ENCODE measurements at regions not wholly inside any gene's neighbourhood (a gene's known extent, or its start where the extent isn't known, plus 50 kb on each side); places are given as distances from the start of the nearest gene placed in this dataset.
"Not testable (repeated sequence)": the region's sequence is repeated elsewhere in the genome, so short reads cannot be mapped to it uniquely, and the experiment has no call there.

DNA sequence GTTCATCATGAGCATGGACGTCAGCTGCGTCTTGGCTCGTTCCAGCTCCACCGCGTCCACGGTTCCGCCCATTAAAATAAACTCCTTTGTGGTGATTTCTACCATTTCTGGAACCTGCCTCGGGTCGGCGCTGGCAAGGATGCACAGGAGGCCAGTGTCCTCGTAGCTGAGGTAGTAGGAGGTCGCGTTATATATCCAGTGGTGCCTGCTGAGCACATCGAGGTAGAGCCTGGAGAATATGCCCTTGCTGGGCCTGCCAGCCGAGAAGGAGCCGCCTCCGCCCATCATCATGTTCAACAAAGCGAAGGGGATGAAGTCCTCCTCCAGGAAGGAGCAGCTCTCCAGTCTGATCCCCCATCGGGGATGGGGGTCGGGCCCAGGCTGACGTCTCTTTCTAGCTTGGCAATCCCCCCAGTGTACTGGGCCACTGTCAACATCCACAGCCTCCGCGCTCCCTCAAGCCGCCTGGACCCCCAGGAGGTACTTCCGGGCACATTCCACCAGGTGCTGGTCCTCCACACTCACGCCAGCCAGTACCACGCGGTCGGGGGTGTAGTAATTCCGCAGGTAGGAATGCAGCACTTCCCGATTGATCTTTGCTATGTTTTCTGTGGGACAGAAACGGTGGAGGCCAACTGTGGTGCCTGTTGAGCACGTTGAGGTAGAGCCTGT, 120.9 kb upstream of the GRID2 start:
- DNase-seq (ENCODE audit: low spot score) = no peak
- intact Hi-C loops (cut with DNase I) = no loop called here

GRCh38 chr4:92183825-92184224, 119.9 kb upstream of the GRID2 start:
- intact Hi-C loops (cut with DNase I) = no loop called here
- DNase-seq (ENCODE audit: low spot score) = no peak

GRCh38 chr4:92184566-92184965, 119.2 kb upstream of the GRID2 start:
- intact Hi-C loops (cut with DNase I) = no loop called here
- no peak for DNase-seq (ENCODE audit: low spot score)

DNA sequence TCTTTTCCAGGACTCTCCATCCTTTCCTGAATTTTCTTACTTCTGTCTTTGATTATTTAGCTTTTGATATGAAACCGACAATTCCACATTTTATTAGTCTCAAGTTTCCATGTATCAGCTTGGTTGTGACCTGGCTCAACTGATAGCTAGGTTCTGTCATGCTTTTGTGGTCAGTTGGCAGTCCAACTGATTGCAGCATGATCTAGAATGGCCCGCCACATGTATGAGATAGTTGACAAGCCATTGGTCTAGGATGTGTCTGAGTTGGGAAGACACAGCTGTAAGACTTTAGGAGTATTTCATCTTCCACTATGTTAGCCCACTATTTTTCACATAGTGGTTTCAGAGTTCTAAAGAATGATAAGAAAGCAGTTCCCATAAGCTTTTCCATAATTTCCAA, 117.5 kb upstream of the GRID2 start:
- intact Hi-C loops (cut with DNase I) = no loop called here
- no peak for DNase-seq (ENCODE audit: low spot score)

DNA sequence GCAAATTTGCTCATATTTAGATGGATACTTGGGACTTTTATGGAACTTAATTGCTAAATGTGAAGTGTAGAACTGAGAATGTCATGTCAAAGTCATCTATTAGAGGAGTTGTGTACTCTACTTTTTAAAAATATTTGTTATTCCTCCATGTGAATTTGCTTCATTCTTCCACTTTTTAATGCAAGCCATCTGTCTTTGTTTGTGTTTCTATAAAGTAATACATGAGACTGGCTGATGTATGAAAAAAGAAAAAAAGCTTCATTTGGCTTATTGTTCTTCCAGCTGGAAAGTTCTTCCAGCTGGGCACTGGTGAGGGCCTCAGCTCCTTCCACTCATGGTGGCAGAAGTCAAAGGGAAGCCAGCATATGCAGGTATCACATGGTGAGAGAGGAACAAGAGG, 114.6 kb upstream of the GRID2 start:
- intact Hi-C loops (cut with DNase I) = no loop called here
- no peak for DNase-seq (ENCODE audit: low spot score)

DNA sequence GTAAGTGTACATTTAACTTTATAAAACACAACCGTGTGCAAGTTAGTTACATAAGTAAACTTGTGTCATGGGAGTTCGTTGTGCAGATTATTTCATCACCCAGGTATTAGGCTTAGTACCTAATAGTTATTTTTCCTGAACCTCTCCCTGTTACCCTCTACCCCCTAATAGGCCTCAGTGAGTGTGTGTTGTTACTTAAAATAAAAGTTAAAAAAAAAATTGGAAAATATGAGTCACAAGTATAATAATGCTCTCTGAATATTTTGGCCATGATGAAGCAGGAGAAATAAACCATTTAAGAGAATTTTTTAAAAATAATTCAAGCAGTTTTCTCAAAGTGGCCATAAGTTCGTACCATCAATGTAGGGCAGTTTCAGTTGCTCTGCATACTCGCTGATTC, 105.1 kb upstream of the GRID2 start:
- DNase-seq (ENCODE audit: low spot score) = no peak
- intact Hi-C loops (cut with DNase I) = no loop called here

DNA sequence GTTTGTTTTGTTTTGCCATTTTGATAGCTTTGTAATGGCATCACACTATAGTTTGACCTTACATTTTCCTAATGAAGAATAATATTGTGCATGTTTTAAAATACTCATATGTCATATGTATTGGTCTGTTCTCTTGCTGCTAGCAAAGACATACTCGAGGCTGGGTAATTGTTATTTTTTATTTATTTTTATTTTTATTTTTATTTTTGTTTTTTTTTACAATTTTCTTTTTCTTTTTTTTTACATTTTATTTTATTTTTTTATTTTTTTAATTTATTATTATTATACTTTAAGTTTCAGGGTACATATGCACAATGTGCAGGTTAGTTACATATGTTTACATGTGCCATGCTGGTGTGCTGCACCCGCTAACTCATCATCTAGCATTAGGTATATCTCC, 104.6 kb upstream of the GRID2 start:
- intact Hi-C loops (cut with DNase I) = no loop called here
- no peak for DNase-seq (ENCODE audit: low spot score)

- intact Hi-C loops (cut with DNase I) = no loop called here
- no peak for DNase-seq (ENCODE audit: low spot score)
These were observed 92.9 kb upstream of the GRID2 start for GRCh38 chr4:92210906-92211305.

DNA sequence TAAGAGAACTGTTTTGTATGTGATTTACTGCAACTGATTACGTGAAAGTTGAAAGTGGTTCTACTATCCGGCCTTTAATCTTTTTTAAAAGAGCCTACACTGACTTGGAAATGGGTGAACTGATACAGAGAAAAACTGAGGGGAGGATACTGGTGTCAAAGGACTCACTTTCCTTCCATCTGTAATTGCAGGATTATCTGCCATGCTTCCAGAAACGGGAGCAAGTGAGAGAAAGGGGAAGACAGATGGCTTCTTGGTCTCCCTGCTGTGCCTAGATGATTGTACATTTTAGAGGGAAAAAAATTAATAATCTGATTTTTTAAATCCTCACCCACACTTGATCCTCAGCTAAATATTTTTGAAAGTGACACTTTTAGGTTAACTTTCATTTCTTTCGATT, 88.3 kb upstream of the GRID2 start:
- intact Hi-C loops (cut with DNase I) = no loop called here
- no peak for DNase-seq (ENCODE audit: low spot score)

DNA sequence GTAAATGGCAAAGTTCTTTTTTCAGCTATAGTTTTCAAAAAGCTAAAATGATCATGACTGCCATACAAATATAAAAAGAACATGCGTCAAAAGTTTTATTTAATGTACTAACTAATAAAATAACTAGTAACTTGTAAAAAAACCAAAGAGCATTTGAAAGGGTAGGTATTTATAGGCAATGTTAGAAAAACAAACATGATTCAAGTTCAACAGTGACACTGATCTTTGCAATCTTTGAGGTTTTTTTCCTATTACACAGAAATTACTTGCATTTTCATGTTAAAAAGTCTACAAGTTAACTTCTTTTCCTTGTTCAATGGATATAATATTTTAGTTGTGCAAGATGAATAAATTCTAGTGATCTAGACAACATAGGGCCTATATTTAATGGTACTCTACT, 72.3 kb upstream of the GRID2 start:
- intact Hi-C loops (cut with DNase I) = no loop called here

GRCh38 chr4:92232566-92232965, 71.2 kb upstream of the GRID2 start:
- intact Hi-C loops (cut with DNase I) = no loop called here
- no peak for DNase-seq (ENCODE audit: low spot score)

More for the DNA sequence above, 72.3 kb upstream of the GRID2 start:
- no peak for DNase-seq (ENCODE audit: low spot score)

DNA sequence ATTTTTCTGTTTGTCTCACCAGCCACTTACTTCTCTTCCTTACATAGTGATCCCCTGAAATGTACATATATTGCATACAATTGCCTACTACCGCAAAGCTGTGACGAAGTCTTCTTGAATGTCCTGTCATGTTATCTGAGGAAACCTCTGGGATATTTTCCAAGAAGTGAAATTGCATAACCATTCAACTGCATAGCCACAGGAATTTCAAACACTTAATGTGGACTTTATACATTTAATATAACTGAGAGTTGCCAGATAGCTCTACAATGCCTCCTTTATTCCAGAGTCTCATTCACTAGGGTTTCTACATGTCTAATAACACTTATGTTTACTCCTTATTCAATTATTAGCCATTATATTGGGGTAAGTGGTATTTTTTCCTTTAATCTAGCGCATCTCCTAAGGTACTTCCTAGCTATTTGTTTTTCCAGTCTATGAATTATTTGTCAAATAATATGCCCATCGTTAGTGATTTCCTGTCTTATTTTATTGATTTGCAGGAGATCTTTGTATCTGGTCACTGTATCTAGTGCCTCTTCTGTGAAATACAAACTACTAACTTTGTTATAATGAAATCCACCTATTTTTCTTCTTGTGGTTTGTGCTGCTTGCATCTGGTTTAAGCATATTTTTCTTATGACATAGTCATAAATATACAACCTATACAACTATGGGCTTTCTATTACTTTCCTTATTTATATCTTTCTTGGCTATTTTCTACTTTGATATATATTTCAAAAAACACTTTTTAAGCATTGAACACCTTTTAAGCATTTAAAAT, 69.2 kb upstream of the GRID2 start:
- intact Hi-C loops (cut with DNase I) = no loop called here
- no peak for DNase-seq (ENCODE audit: low spot score)

DNA sequence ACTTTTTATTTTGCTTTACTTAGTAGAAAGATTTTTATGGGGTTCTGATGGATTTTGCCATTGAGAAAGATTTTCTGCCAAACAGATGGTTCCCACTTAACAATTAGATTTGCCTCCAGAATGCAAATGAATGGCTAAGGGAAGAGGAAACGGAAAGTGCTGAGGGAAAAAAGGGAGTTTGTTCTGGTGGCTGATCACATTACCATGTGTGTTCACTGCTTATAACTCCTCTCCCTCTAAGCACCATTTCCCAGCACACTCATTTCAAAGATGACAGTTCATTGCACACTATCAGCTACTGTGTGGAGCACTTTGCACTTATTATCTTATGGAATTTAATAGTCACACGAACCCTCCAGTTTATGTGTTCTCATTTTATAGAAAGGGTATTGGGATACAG, 68.0 kb upstream of the GRID2 start:
- intact Hi-C loops (cut with DNase I) = no loop called here

GRCh38 chr4:92236877-92237276, 66.9 kb upstream of the GRID2 start:
- no peak for DNase-seq (ENCODE audit: low spot score)
- intact Hi-C loops (cut with DNase I) = no loop called here

More for the DNA sequence above, 68.0 kb upstream of the GRID2 start:
- DNase-seq (ENCODE audit: low spot score) = no peak

DNA sequence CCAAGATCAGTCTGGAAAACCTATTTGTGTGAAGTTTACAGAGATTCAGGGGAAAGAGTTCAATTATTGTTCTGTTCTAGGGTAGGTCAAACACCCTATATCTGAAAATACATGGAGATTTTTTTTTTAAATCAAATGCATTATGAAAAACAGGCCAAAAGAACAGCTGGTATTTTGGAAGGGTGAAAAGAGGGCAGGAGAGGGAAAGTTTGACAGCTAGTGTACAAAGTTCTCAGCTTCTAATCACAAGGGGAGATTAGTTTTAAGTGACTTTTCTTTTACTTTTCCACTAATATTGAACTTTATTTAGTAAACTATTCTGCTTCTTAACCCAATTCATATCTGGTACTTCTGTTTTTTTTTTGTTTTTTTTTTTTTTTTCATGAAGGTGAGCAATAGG, 66.2 kb upstream of the GRID2 start:
- intact Hi-C loops (cut with DNase I) = no loop called here
- no peak for DNase-seq (ENCODE audit: low spot score)

- DNase-seq (ENCODE audit: low spot score) = no peak
- intact Hi-C loops (cut with DNase I) = no loop called here
These were observed 62.7 kb upstream of the GRID2 start for GRCh38 chr4:92241094-92241493.

DNA sequence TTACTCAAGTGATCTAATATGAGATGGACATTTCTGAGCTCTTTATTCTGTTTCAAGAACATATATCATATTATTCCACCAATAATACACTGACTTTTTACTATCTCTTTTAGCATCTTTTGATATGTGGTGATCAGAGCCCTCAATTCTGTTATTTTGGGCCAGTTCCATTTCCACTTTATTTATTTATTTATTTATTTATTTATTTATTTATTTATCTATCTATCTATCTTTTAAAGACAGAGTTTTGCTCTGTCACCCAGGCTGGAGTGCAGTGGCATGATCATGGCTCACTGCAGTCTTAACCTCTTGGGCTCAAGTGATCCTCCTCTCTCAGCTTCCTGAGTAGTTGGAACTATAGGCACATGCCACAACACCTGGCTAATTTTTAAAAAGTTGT, 57.4 kb upstream of the GRID2 start:
- intact Hi-C loops (cut with DNase I) = no loop called here
- no peak for DNase-seq (ENCODE audit: low spot score)

GRCh38 chr4:92249541-92249940, 54.2 kb upstream of the GRID2 start:
- DNase-seq (ENCODE audit: low spot score) = no peak
- intact Hi-C loops (cut with DNase I) = no loop called here

GRCh38 chr4:92251711-92252110, 52.1 kb upstream of the GRID2 start:
- no peak for DNase-seq (ENCODE audit: low spot score)
- intact Hi-C loops (cut with DNase I) = loop anchor here in 1 of 2 donors (1.0 kb wide), 1 partner anchor 15 kb away; no protein-coding TSS in a partner anchor

DNA sequence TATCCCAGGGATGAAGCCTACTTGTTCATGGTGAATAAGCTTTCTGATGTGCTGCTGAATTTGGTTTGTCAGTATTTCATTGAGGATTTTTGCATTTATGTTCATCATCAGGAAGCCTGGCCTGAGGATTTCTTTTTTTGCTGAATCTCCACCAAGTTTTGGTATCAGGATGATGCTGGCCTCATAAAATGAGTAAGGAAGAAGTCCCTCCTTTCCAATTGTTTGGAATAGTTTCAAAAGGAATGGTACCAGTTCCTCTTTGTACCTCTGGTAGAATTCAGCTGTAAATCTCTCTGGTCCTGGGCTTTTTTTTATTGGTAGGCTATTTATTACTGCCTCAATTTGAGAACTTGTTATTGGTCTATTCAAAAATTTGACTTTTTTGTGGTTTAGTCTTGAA, 51.4 kb upstream of the GRID2 start:
- DNase-seq (ENCODE audit: low spot score); intact Hi-C loops (cut with DNase I): not testable (repeated sequence)

DNA sequence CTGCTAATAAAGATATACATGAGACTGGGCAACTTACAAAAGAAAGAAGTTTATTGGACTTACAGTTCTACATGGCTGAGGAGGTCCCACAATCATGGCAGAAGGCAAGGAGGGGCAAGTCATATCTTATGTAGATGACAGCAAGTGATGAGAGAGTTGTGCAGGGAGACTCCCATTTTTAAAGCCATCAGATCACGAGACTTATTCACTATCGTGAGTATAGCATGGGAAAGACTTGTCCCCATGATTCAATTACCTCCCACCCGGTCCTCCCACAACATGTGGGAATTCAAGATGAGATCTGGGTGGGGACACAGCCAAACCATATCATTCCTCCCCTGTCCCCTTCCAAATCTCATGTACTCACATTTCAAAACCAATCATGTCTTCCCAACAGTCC, 50.9 kb upstream of the GRID2 start:
- intact Hi-C loops (cut with DNase I) = no loop called here
- no peak for DNase-seq (ENCODE audit: low spot score)

All from posterior vena cava (tissue), 2 donors.